GM12865 (cell line): ENCODE measurements at regions not wholly inside any gene's neighbourhood (a gene's known extent, or its start where the extent isn't known, plus 50 kb on each side); places are given as distances from the start of the nearest gene placed in this dataset.
"Not testable (repeated sequence)": the region's sequence is repeated elsewhere in the genome, so short reads cannot be mapped to it uniquely, and the experiment has no call there.

Experiments used
- DNase-seq: peaks from one replicate; pipeline ENCODE4 v3.0.0; 2010; ENCODE audit warnings: low read depth
- H3K4me3 ChIP-seq: 2 replicates; pipeline ENCODE4 v1.5.1; 2011; ENCODE audit warnings: mild to moderate bottlenecking, low read depth, low read length, control low read depth
- CTCF ChIP-seq: IDR thresholded peaks from 2 replicates; pipeline ENCODE4 v1.5.1; 2011; ENCODE audit warnings: low read length, control low read depth, low read depth, inconsistent platforms; ENCODE audit not compliant: insufficient read depth; ENCODE audit errors: missing control alignments

DNA sequence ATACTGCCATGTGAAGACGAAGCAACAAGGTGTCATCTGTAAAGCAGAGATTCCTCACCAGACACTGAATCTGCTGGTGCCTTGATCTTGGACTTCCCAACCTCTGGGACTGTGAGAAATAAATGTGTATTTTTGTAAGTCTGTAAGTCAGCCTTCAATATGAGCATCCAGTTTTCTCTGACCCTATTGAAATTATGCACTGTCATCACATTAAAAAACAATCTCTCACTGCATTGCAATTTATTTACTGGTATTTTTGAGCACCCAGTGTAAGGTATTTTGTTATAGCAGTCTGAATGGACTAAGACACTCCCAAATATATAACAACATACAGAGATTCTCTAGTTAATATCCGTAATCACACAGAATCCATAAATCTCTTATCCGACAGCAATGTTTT is 77.5 kb upstream of the CDK6 start:
- no peak for TF ChIP-seq CTCF
- DNase-seq = no peak
- H3K4me3 ChIP-seq = no peak overlapping the region

GRCh38 chr7:92910976-92911375 is 74.6 kb upstream of the CDK6 start:
- no peak overlapping the region for H3K4me3 ChIP-seq
- no peak for TF ChIP-seq CTCF
- DNase-seq = no peak

DNA sequence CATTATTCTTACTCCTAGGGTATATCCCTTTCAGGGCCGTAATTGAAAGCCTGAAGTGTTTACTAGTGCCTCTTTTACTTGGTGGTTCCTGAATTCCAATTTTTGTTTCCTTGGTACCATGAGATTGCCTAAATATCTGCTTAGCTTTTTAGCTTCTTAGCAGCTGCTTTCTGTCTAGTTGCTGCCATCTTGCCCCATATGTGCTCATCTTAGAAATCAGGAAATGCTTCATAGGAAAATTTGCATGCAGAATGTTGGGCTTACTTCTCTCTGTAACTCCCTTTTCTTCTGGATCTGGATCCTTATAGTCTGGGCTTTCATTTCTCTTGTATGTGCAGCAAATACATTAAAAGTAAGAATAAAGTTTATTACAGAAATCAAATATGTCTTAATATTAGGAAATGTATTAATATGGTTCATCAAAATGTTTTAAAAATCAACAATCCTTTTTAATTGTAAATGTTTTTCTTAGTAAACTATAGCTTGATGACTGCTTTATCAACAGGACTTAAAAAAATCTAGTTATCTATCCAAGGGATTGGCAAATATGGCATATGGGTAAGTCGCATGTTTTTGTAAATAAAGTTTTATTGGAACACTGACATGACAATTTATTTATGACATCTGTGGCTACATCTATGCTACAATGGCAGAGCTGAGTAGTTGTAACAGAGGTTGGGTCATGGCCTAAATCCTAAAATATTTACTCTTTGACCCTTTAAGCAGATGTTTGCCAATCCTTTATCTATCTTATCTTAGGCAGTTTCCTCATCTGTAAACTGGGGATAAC is 73.5 kb upstream of the CDK6 start:
- H3K4me3 ChIP-seq = no peak overlapping the region
- no peak for TF ChIP-seq CTCF
- DNase-seq = no peak

GRCh38 chr7:92904244-92905131 is 68.1 kb upstream of the CDK6 start:
- DNase-seq = peak; percentile 97
- TF ChIP-seq CTCF = no peak
- H3K4me3 ChIP-seq = no peak overlapping the region

DNA sequence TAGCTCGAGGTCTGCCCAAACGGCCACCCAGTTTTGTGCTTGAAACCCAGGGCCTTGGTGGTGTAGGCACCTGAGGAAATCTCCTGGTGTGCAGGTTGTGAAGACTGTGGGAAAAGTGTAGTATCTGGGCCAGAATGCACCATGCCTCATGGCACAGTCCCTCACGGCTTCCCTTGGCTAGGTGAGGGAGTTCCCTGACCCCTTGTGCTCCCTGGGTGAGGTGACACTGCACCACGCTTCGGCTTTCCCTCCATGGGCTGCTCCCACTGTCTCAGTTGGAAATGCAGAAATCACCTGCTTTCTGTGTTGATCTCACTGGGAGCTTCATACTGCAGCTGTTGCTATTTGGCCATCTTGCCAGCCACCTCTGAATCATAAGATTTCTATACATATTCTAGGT is 62.4 kb upstream of the CDK6 start:
- DNase-seq = no peak
- no peak overlapping the region for H3K4me3 ChIP-seq
- TF ChIP-seq CTCF = no peak

GRCh38 chr7:92894857-92895256 is 58.5 kb upstream of the CDK6 start:
- H3K4me3 ChIP-seq, DNase-seq: not testable (repeated sequence)

- DNase-seq = no peak
- no peak overlapping the region for H3K4me3 ChIP-seq
- TF ChIP-seq CTCF = no peak
These were observed 52.7 kb upstream of the CDK6 start for GRCh38 chr7:92889081-92889480.
